ENCODE measurements at regions not wholly inside any gene's neighbourhood (a gene's known extent, or its start where the extent isn't known, plus 50 kb on each side); places are given as distances from the start of the nearest gene placed in this dataset.

- TF ChIP-seq CTCF (IDR thresholded peaks at IDR 0.05): no peak
- no peak overlapping the region for H3K27ac ChIP-seq
- no peaks in the 10 kb centered on the region for H3K9me3 ChIP-seq
- intact Hi-C loops (cut with DNase I; ENCODE audit: low total_unique reads): no loop called here
- no peaks in the 10 kb centered on the region for H3K4me1 ChIP-seq
- H3K4me3 ChIP-seq: no peak overlapping the region
- H3K36me3 ChIP-seq: no peaks in the 10 kb centered on the region
- no peak for DNase-seq
- no peaks in the 10 kb centered on the region for H3K27me3 ChIP-seq
Measured at GRCh38 chr14:98393527-98393926, 878.5 kb downstream of the BCL11B start.

GRCh38 chr14:98404811-98405210 is 867.2 kb downstream of the BCL11B start:
- no peak for DNase-seq
- Histone ChIP-seq H3K27me3 (no peaks in the 10 kb centered on the region), H3K4me1 (no peaks in the 10 kb centered on the region), H3K4me3 (no peak overlapping the region), H3K9me3 (no peaks in the 10 kb centered on the region), H3K27ac (no peak overlapping the region), H3K36me3 (no peaks in the 10 kb centered on the region)
- TF ChIP-seq CTCF (IDR thresholded peaks at IDR 0.05): no peak
- intact Hi-C loops (cut with DNase I; ENCODE audit: low total_unique reads): no loop called here

GRCh38 chr14:98408024-98408555 is 863.9 kb downstream of the BCL11B start:
- Histone ChIP-seq H3K27me3 (no peaks in the 10 kb centered on the region), H3K4me3 (no peak overlapping the region), H3K9me3 (no peaks in the 10 kb centered on the region), H3K36me3 (no peaks in the 10 kb centered on the region), H3K27ac (no peak overlapping the region), H3K4me1 (no peaks in the 10 kb centered on the region)
- intact Hi-C loops (cut with DNase I; ENCODE audit: low total_unique reads): no loop called here
- TF ChIP-seq CTCF (IDR thresholded peaks at IDR 0.05): no peak
- DNase-seq: no peak

GRCh38 chr14:98408713-98409112 is 863.3 kb downstream of the BCL11B start:
- H3K27ac ChIP-seq: no peak overlapping the region
- no peak for DNase-seq
- no peaks in the 10 kb centered on the region for H3K4me1 ChIP-seq
- TF ChIP-seq CTCF (IDR thresholded peaks at IDR 0.05): no peak
- H3K36me3 ChIP-seq: no peaks in the 10 kb centered on the region
- no peak overlapping the region for H3K4me3 ChIP-seq
- no peaks in the 10 kb centered on the region for H3K9me3 ChIP-seq
- intact Hi-C loops (cut with DNase I; ENCODE audit: low total_unique reads): no loop called here
- no peaks in the 10 kb centered on the region for H3K27me3 ChIP-seq

- no peaks in the 10 kb centered on the region for H3K36me3 ChIP-seq
- no peaks in the 10 kb centered on the region for H3K27me3 ChIP-seq
- no peak overlapping the region for H3K4me3 ChIP-seq
- no peak for TF ChIP-seq CTCF (IDR thresholded peaks at IDR 0.05)
- DNase-seq: no peak
- intact Hi-C loops (cut with DNase I; ENCODE audit: low total_unique reads): no loop called here
- no peaks in the 10 kb centered on the region for H3K4me1 ChIP-seq
- no peak overlapping the region for H3K27ac ChIP-seq
- no peaks in the 10 kb centered on the region for H3K9me3 ChIP-seq
Measured at GRCh38 chr14:98411154-98411553, 860.8 kb downstream of the BCL11B start.

GRCh38 chr14:98412431-98412830 is 859.6 kb downstream of the BCL11B start:
- no peak overlapping the region for H3K4me3 ChIP-seq
- no peak overlapping the region for H3K27ac ChIP-seq
- no peak for TF ChIP-seq CTCF (IDR thresholded peaks at IDR 0.05)
- H3K27me3 ChIP-seq: no peaks in the 10 kb centered on the region
- H3K36me3 ChIP-seq: no peaks in the 10 kb centered on the region
- H3K4me1 ChIP-seq: no peaks in the 10 kb centered on the region
- intact Hi-C loops (cut with DNase I; ENCODE audit: low total_unique reads): no loop called here
- no peaks in the 10 kb centered on the region for H3K9me3 ChIP-seq
- DNase-seq: no peak
